IPS-18a (cell line): ENCODE measurements at regions not wholly inside any gene's neighbourhood (a gene's known extent, or its start where the extent isn't known, plus 50 kb on each side); places are given as distances from the start of the nearest gene placed in this dataset.
"Not testable (repeated sequence)": the region's sequence is repeated elsewhere in the genome, so short reads cannot be mapped to it uniquely, and the experiment has no call there.

Source experiments
- H3K27ac ChIP-seq: one replicate; pipeline ENCODE4 v1.5.1; 2013; ENCODE audit warnings: low read length
- H3K27me3 ChIP-seq: one replicate; pipeline ENCODE4 v1.6.1; 2013; ENCODE audit warnings: mild to moderate bottlenecking, low read length; ENCODE audit not compliant: control insufficient read depth, insufficient read depth
- H3K36me3 ChIP-seq: one replicate; pipeline ENCODE4 v1.6.1; 2013; ENCODE audit warnings: low read depth, low read length; ENCODE audit not compliant: control insufficient read depth
- H3K4me1 ChIP-seq: one replicate; pipeline ENCODE4 v1.6.1; 2013; ENCODE audit warnings: low read depth, low read length; ENCODE audit not compliant: control insufficient read depth
- H3K4me3 ChIP-seq: one replicate; pipeline ENCODE4 v1.5.1; 2013; ENCODE audit warnings: low read length
- H3K9ac ChIP-seq: one replicate; pipeline ENCODE4 v1.6.1; 2013; ENCODE audit warnings: mild to moderate bottlenecking, low read length, moderate library complexity
- H3K9me3 ChIP-seq: one replicate; pipeline ENCODE4 v1.6.1; 2013; ENCODE audit warnings: low read depth, low read length; ENCODE audit not compliant: control insufficient read depth

DNA sequence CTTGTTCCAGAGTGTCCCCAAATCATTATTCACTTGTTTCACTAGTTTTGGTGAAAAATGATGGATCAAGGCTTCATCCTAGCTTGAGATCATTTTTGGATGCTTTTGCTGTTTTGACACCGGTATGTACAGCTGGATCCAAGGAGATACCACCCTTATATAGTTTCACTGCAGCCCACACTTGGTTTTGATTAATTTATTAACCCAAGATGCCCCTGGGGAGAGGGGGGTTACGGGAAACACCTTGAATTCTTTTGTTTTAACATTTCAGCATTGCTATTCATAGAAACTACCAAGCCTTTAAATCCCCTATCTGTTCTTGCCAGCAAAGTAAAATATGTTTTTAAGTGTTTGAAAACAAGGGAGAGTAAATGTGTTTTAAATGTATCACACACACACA is 457.7 kb upstream of the RUNX1 start:
- Histone ChIP-seq H3K27me3 (no peaks in the 10 kb centered on the region), H3K27ac (no peak overlapping the region), H3K9ac (no peak overlapping the region), H3K4me3 (peak overlapping the region; percentile 21), H3K4me1 (peaks cover 56% of the 10 kb centered on the region), H3K9me3 (no peaks in the 10 kb centered on the region), H3K36me3 (no peaks in the 10 kb centered on the region)

DNA sequence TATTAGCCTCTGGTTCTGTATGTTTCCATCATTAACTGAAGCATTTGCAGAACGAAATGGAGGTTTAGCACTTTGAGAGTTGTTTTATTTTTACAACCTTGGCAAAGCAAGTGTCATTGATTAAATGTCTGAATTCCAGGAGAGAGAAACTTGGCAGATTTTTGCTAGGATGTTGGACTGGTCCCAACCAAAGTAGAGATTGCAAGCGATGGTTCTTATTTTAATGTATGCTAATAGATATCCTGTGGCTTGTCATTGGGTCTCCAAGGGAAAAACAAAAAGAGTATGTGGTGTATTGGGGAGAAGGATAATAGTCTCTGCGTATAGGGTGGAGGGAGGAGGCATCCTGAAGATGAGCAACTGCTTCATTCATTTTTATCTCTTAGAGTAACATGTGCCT is 457.2 kb upstream of the RUNX1 start:
- H3K4me1 ChIP-seq = peaks cover 56% of the 10 kb centered on the region

DNA sequence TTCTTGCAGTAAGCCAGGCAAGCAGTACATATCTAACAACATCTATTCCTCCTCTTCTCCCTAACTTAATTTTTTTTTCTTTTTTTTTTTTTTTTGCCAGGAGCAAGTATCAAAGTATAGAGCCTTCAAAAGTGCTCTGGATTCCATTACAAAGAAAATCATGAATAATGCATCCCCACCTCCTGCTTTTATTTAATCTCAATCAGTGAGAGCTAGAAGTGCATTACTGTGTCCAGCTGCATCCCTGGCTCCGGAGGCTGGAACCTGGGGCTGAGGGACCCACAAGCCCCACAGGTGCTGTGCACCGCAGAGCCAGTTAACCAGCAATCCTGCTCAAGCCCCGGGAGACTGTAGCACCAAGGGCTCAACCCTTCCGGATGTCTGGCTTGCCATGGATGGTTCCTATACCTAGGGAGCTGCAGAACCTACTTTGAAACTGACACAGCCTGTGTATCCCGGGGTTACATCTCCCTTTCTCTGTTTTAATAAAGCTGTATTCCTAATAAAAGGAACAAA is 455.9 kb upstream of the RUNX1 start:
- no peak overlapping the region for H3K4me3 ChIP-seq
- no peak overlapping the region for H3K9ac ChIP-seq
- H3K27ac ChIP-seq = no peak overlapping the region
- H3K9me3 ChIP-seq = no peaks in the 10 kb centered on the region
- H3K27me3 ChIP-seq = no peaks in the 10 kb centered on the region
- peaks cover 52% of the 10 kb centered on the region for H3K4me1 ChIP-seq
- no peaks in the 10 kb centered on the region for H3K36me3 ChIP-seq

More for the DNA sequence above, 457.2 kb upstream of the RUNX1 start:
- H3K4me3 ChIP-seq = peak overlapping the region; percentile 26
- no peaks in the 10 kb centered on the region for H3K27me3 ChIP-seq
- H3K9me3 ChIP-seq = no peaks in the 10 kb centered on the region
- H3K27ac ChIP-seq = no peak overlapping the region
- H3K9ac ChIP-seq = no peak overlapping the region
- H3K36me3 ChIP-seq = no peaks in the 10 kb centered on the region

DNA sequence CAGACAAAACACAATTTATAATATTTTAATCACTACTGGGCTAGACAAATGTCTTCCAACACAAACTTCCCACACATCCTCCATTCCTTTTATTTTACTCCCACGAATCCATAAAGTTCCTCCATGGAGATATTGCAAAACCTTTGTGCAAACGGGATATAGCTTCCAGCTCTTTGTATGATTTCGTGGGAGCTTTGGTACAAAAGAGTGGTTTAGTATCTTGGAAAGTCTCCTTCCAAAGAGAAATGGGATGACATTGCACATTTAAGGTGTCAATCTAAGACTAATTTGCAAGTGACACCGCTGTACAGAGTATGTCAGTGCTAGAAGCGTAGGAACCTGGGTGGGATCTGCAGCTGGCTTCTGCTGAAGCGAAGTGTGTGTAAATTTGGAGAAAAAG is 455.2 kb upstream of the RUNX1 start:
- Histone ChIP-seq H3K9ac (no peak overlapping the region), H3K4me1 (peaks cover 52% of the 10 kb centered on the region), H3K4me3 (no peak overlapping the region), H3K36me3 (no peaks in the 10 kb centered on the region), H3K9me3 (no peaks in the 10 kb centered on the region), H3K27ac (no peak overlapping the region), H3K27me3 (no peaks in the 10 kb centered on the region)

DNA sequence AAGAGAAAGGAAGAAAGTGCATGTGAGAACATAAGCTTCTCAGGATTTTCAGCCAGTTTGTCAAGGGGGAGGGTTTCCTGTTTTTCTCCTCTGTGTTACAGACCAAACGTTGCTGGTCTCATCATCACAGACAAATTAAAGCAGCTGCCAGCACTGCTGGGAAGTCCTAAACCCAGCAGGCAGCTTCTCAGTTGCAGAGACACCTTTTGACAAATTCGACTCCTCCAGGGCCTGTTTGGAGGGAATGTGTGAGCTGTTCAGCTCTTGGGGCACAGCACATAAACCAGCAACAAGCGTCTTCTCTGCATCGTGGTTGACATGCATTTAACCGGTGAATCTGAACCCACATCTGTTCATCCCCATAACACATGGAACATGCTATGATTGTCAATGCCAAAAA is 454.6 kb upstream of the RUNX1 start:
- H3K9ac ChIP-seq = no peak overlapping the region
- H3K36me3 ChIP-seq = no peaks in the 10 kb centered on the region
- peaks cover 51% of the 10 kb centered on the region for H3K4me1 ChIP-seq
- no peaks in the 10 kb centered on the region for H3K27me3 ChIP-seq
- no peak overlapping the region for H3K27ac ChIP-seq
- no peaks in the 10 kb centered on the region for H3K9me3 ChIP-seq
- no peak overlapping the region for H3K4me3 ChIP-seq

- no peaks in the 10 kb centered on the region for H3K27me3 ChIP-seq
- no peaks in the 10 kb centered on the region for H3K9me3 ChIP-seq
- no peaks in the 10 kb centered on the region for H3K36me3 ChIP-seq
- H3K4me1 ChIP-seq = peaks cover 45% of the 10 kb centered on the region
- H3K4me3 ChIP-seq = no peak overlapping the region
- H3K27ac ChIP-seq = no peak overlapping the region
- H3K9ac ChIP-seq = no peak overlapping the region
Measured at GRCh38 chr21:35502821-35503220, 453.7 kb upstream of the RUNX1 start.

GRCh38 chr21:35497522-35497921 is 448.4 kb upstream of the RUNX1 start:
- not testable (repeated sequence) for H3K27ac ChIP-seq, H3K4me1 ChIP-seq, H3K4me3 ChIP-seq, H3K27me3 ChIP-seq, H3K9me3 ChIP-seq, H3K36me3 ChIP-seq, H3K9ac ChIP-seq

- H3K27me3 ChIP-seq = no peaks in the 10 kb centered on the region
- no peak overlapping the region for H3K4me3 ChIP-seq
- H3K36me3 ChIP-seq = no peaks in the 10 kb centered on the region
- no peaks in the 10 kb centered on the region for H3K4me1 ChIP-seq
- no peak overlapping the region for H3K9ac ChIP-seq
- H3K27ac ChIP-seq = no peak overlapping the region
- H3K9me3 ChIP-seq = no peaks in the 10 kb centered on the region
Measured at GRCh38 chr21:35491920-35492678, 443.0 kb upstream of the RUNX1 start.

- Histone ChIP-seq H3K27me3 (no peaks in the 10 kb centered on the region), H3K9ac (no peak overlapping the region), H3K36me3 (no peaks in the 10 kb centered on the region), H3K27ac (no peak overlapping the region), H3K4me3 (no peak overlapping the region), H3K9me3 (no peaks in the 10 kb centered on the region), H3K4me1 (no peaks in the 10 kb centered on the region)
Measured at GRCh38 chr21:35491114-35491513, 442.0 kb upstream of the RUNX1 start.

- H3K36me3 ChIP-seq = no peaks in the 10 kb centered on the region
- H3K27ac ChIP-seq = no peak overlapping the region
- no peaks in the 10 kb centered on the region for H3K4me1 ChIP-seq
- no peaks in the 10 kb centered on the region for H3K9me3 ChIP-seq
- H3K27me3 ChIP-seq = no peaks in the 10 kb centered on the region
- H3K4me3 ChIP-seq = no peak overlapping the region
- H3K9ac ChIP-seq = no peak overlapping the region
Measured at GRCh38 chr21:35489389-35489980, 440.4 kb upstream of the RUNX1 start.

DNA sequence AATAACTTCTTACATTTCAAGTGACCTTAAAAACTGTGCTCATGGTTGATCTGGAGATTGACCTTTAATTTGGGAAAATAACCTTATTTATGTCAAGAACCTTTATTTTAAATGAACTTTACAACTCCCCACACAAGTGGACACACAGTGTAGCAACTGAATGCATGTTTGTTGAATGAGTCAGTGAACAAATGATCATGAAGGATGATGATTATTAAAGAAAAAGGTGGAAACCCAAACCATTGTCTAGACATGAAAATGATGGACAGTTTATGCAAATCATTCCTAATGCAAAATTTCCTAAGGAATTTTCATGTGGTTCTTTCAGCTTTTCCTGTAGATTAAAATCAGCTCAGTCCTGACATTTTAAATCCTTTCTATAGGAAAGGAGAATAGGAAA is 439.8 kb upstream of the RUNX1 start:
- Histone ChIP-seq H3K4me1 (no peaks in the 10 kb centered on the region), H3K4me3 (no peak overlapping the region), H3K9ac (no peak overlapping the region), H3K27me3 (no peaks in the 10 kb centered on the region), H3K9me3 (no peaks in the 10 kb centered on the region), H3K36me3 (no peaks in the 10 kb centered on the region), H3K27ac (no peak overlapping the region)

DNA sequence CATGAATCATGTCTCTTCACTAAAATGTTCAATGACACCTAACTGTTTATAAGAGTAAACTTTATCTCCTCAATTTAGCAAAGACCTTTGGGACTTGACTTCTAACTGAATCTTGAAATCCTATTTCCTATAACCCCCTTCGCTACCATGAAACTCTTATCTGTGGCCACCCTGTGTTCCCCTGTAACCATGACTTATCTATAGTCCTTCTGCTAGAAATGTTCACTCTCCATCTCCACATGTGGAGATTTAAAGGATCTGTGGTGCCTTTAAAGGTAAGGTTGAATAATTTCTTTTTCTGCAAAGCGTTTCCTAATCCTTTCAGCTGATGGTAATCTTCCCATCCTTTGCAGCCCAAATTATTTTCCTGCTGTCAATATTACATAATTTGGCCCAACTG is 436.3 kb upstream of the RUNX1 start:
- no peak overlapping the region for H3K4me3 ChIP-seq
- H3K9me3 ChIP-seq = no peaks in the 10 kb centered on the region
- H3K27me3 ChIP-seq = no peaks in the 10 kb centered on the region
- H3K27ac ChIP-seq = no peak overlapping the region
- H3K36me3 ChIP-seq = no peaks in the 10 kb centered on the region
- H3K9ac ChIP-seq = no peak overlapping the region
- H3K4me1 ChIP-seq = no peaks in the 10 kb centered on the region
